NCI-H510A treated with DMSO at 0.1 percent for 48 hours (cell line): ENCODE measurements at regions not wholly inside any gene's neighbourhood (a gene's known extent, or its start where the extent isn't known, plus 50 kb on each side); places are given as distances from the start of the nearest gene placed in this dataset.

ENCODE experiments used
- DNase-seq: peaks from one replicate; lab custom pipeline; 2025; lab: John Stamatoyannopoulos, UW

- no peak for DNase-seq
Observed at GRCh38 chr7:95662987-95663386, 66.7 kb upstream of the PDK4 start.

- DNase-seq, result no peak
Observed at GRCh38 chr7:95660023-95660434, 63.7 kb upstream of the PDK4 start.

GRCh38 chr7:95658676-95659075, 62.4 kb upstream of the PDK4 start:
- no peak for DNase-seq

- no peak for DNase-seq
Observed at GRCh38 chr7:95649546-95649945, 53.2 kb upstream of the PDK4 start.

- DNase-seq, result peak; percentile 76
Observed at GRCh38 chr7:95646350-95646749, 50.0 kb upstream of the PDK4 start.
